Dermis blood vessel endothelial cell (primary cell): ENCODE measurements at regions not wholly inside any gene's neighbourhood (a gene's known extent, or its start where the extent isn't known, plus 50 kb on each side); places are given as distances from the start of the nearest gene placed in this dataset.
A peak's percentile ranks its signal among the peaks of the same experiment; 100 is the strongest.
"Not testable (repeated sequence)": the region's sequence is repeated elsewhere in the genome, so short reads cannot be mapped to it uniquely, and the experiment has no call there.

ENCODE experiments used
- DNase-seq: peaks from one replicate; pipeline ENCODE4 v3.0.0; 2010

GRCh38 chr13:102538938-102539337 lies 57.8 kb upstream of the TPP2 start:
- DNase-seq, result no peak

- peak; percentile 63 for DNase-seq
Measured at GRCh38 chr13:102536695-102537485, 59.9 kb upstream of the TPP2 start.

DNA sequence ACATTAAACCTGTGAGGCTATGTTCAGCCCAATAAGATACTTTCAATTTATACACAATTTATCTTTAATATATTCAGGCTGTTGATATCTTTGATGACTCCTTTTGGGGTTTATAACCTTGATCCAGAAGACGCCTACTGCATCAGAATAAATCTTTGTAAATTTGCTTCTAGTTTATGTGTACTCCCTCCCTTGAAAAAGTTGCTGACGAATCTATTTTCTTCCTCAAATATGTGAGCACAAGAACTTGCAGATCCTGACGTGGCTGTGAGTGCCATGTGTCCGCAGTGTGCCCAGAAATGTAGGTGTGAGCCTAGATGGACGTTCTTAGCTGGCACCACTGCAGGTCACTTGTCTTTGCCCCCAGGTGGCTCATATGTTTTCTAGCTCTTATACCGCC lies 60.6 kb upstream of the TPP2 start:
- no peak for DNase-seq

DNA sequence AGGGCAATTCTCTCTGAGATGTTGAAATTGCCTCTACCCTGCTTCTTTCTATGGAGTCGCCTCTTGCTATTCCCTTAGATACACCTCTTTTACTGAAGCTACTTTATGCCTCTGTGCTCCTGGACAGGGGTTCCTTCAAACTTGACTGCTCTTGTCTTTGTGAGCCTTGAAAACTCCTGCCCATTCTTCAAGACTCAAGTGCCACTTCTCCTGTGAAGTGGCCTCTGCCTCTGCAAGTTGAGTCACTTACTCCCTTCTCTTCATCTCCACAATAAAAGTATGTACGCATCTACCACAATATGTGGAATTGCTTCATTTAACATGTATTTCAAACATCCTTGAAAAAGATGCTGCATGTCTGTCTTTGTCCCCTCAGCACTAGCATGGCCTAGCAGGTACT lies 66.0 kb upstream of the TPP2 start:
- no peak for DNase-seq

DNA sequence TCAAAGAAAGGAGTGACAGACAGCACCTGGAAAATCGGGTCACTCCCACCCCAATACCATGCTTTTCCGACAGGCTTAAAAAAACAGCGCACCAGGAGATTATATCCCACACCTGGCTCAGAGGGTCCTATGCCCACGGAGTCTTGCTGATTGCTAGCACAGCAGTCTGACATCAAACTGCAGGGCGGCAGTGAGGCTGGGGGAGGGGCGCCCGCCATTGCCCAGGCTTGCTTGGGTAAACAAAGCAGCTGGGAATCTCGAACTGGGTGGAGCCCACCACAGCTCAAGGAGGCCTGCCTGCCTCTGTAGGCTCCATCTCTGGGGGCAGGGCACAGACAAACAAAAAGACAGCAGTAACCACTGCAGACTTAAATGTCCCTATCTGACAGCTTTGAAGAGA lies 74.5 kb upstream of the TPP2 start:
- DNase-seq, result not testable (repeated sequence)

- no peak for DNase-seq
Measured at GRCh38 chr13:102517959-102518358, 78.8 kb upstream of the TPP2 start.

- DNase-seq, result no peak
Measured at GRCh38 chr13:102510072-102510471, 86.7 kb upstream of the TPP2 start.

DNA sequence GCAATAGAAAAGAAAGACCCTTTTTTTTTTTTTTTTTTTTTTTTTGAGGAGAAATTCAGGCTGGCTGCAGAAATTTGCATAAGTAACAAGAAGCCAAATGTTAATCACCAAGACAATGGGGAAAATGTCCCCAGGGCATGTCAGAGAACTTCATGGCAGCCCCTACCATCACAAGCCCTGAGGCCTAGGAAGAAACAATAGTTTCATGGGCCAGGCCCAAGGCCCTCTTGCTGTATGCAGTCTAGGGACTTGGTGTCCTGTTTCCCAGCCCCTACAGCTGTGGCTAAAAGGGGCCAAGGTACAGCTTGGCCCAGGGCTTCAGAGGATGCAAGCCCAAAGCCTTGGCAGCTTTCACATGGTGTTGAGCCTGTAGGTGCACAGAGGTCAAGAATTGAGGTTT lies 88.4 kb upstream of the TPP2 start:
- DNase-seq, result no peak

DNA sequence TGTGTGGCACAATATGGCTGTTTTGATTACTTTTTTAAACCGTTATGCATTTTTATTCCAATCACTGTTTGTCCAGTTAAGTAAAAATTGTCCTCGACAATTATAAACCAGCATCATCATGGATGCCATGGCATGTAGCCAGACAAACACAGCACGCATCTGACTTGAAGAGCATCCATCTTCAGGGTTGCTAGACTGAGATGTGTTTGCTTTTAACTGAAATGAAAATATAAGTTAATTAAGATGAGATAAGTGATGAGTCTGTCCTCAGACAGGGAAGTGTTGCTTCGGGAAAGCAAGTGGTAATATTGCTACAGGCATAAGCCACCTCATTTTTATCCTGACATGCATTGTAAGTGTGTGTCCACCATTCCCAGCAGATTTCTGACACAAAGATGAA lies 92.8 kb upstream of the TPP2 start:
- DNase-seq, result no peak

DNA sequence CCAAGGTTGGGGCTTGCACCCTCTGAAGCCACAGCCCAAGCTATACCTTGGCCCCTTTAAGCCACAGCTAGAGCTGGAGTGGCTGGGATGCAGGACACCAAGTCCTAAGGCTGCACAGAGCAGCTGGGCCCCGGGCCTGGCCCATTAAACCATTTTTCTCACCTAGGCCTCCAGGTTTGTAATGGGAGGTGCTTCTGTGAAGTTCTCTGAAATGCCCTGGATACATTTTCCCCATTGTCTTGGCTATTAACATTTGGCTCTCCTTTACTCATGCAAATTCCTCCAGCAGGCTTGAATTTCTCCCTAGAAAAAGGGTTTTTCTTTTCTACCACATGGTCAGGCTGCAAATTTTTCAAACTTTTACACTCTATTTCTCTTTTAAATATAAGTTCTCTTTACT lies 93.8 kb upstream of the FGF14 start:
- no peak for DNase-seq

DNA sequence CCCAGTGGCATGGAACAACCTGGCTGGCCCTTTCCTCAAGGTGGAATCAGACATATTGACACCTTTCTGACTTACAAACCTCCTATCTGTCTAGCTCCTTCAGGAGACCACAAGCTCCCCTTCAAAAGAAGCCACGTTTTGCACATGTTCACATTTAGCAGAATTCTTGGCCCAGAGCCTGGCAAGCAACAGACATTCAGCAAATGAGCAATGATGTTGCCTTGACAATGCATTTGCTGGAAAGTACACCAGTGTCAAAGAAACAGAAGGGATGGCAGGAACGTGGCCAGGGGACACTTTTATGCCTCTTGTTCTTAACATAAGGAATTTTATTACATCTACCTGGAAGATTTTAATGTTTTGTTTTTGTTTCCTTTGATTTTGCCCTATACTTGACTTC lies 85.5 kb upstream of the FGF14 start:
- no peak for DNase-seq

- DNase-seq, result no peak
Measured at GRCh38 chr13:102484329-102484728, 82.5 kb upstream of the FGF14 start.

- DNase-seq, result no peak
Measured at GRCh38 chr13:102472650-102473049, 70.8 kb upstream of the FGF14 start.

- DNase-seq, result no peak
Measured at GRCh38 chr13:102470283-102470917, 68.6 kb upstream of the FGF14 start.

GRCh38 chr13:102466610-102467190 lies 64.9 kb upstream of the FGF14 start:
- no peak for DNase-seq

- no peak for DNase-seq
Measured at GRCh38 chr13:102462570-102462969, 60.7 kb upstream of the FGF14 start.

DNA sequence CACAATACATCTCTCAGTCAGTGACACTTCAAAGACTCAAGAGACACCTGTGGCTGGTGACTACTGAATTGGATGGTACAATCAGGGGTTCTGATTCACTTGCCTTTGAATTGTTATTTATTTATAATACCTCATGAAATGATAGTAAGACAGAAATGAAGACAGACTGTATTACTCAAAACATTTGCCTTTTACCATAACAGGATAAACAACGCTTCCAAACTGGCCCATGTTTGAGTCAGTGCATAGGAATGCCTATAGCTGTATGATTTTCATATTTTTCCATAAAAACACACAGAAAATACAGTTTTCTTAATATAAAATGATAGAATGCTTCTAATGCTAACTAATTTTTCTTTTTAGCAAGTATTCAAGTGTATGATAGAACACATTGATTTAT lies 59.5 kb upstream of the FGF14 start:
- DNase-seq, result no peak

- no peak for DNase-seq
Measured at GRCh38 chr13:102460806-102461205, 59.0 kb upstream of the FGF14 start.

GRCh38 chr13:102452836-102453235 lies 51.0 kb upstream of the FGF14 start:
- no peak for DNase-seq
